CD14-positive monocyte (primary cell): ENCODE measurements at regions not wholly inside any gene's neighbourhood (a gene's known extent, or its start where the extent isn't known, plus 50 kb on each side); places are given as distances from the start of the nearest gene placed in this dataset.

Experiments
- DNase-seq, 3 donors: peaks; one replicate each; pipeline ENCODE4 v3.0.0-alpha.2; 2011 to 2022
- H2AFZ ChIP-seq: 2 replicates; pipeline ENCODE4 v1.6.0; 2012; ENCODE audit warnings: mild to moderate bottlenecking, low read depth, low read length, inconsistent platforms; ENCODE audit not compliant: insufficient read depth, poor library complexity, severe bottlenecking
- H3K27ac ChIP-seq, 2 donors: 1 replicate in 1 of 2; 2 replicates in 1 of 2; pipeline ENCODE4 v1.5.1; 2012 to 2013; ENCODE audit warnings: low read length in 2 of 2, control low read depth in 1 of 2, inconsistent platforms in 1 of 2, low read depth in 1 of 2, mild to moderate bottlenecking in 1 of 2
- H3K27me3 ChIP-seq, 2 donors: one replicate each; pipeline versions ENCODE4 v1.6.0 to v1.6.1; 2011 to 2013; ENCODE audit warnings: low read length in 2 of 2; ENCODE audit not compliant: control insufficient read depth in 2 of 2, insufficient read depth in 2 of 2
- H3K36me3 ChIP-seq, 2 donors: replicated peaks in 1 of 2; 1 replicate in 1 of 2; 2 replicates in 1 of 2; pipeline versions ENCODE4 v1.5.1 to v1.6.1; 2012 to 2013; ENCODE audit warnings: low read length in 2 of 2, control low read depth in 1 of 2, inconsistent platforms in 1 of 2, mild to moderate bottlenecking in 1 of 2; ENCODE audit not compliant: insufficient read depth in 2 of 2, control insufficient read depth in 1 of 2
- H3K4me1 ChIP-seq, 2 donors: 1 replicate in 1 of 2; 2 replicates in 1 of 2; pipeline versions ENCODE4 v1.5.1 to v1.6.1; 2012 to 2013; ENCODE audit warnings: low read length in 2 of 2, control low read depth in 1 of 2, inconsistent platforms in 1 of 2, mild to moderate bottlenecking in 1 of 2, moderate library complexity in 1 of 2; ENCODE audit not compliant: insufficient read depth in 2 of 2, control insufficient read depth in 1 of 2
- H3K4me2 ChIP-seq: replicated peaks from 2 replicates; pipeline ENCODE3; 2012; ENCODE audit warnings: low read length, moderate library complexity, mild to moderate bottlenecking; ENCODE audit not compliant: poor library complexity, severe bottlenecking; ENCODE audit errors: extremely low read depth
- H3K4me3 ChIP-seq, 3 experiments: fragments of 200-600 bp in 1 of 3; sonication (generic) in 1 of 3; replicated peaks in 1 of 3; 1 replicate in 2 of 3; 2 replicates in 1 of 3; pipeline ENCODE4 v1.5.1; 2011 to 2013; ENCODE audit warnings: low read length in 3 of 3, mild to moderate bottlenecking in 3 of 3, control low read depth in 2 of 3, low read depth in 2 of 3, inconsistent platforms in 1 of 3, moderate library complexity in 1 of 3
- H3K79me2 ChIP-seq: 2 replicates; pipeline ENCODE4 v1.6.0; 2012; ENCODE audit warnings: mild to moderate bottlenecking, control low read depth, inconsistent platforms, low read length, moderate library complexity; ENCODE audit not compliant: insufficient read depth
- H3K9ac ChIP-seq: 2 replicates; pipeline ENCODE4 v1.6.0; 2017; ENCODE audit warnings: low read length, mild to moderate bottlenecking; ENCODE audit not compliant: insufficient read depth, poor library complexity, severe bottlenecking
- H3K9me3 ChIP-seq, 2 donors: replicated peaks in 1 of 2; 1 replicate in 1 of 2; 2 replicates in 1 of 2; pipeline versions ENCODE4 v1.5.1 to v1.6.1; 2012 to 2013; ENCODE audit warnings: low read length in 2 of 2, control low read depth in 1 of 2; ENCODE audit not compliant: control insufficient read depth in 1 of 2, insufficient read depth in 1 of 2
- H4K20me1 ChIP-seq: 2 replicates; pipeline ENCODE4 v1.6.0; 2012; ENCODE audit warnings: mild to moderate bottlenecking, low read length, control low read depth, moderate library complexity; ENCODE audit not compliant: insufficient read depth
- H3K27ac Mint-ChIP-seq, 7 donors: one replicate each; pipeline ENCODE4 v1.8.0; 2020; ENCODE audit warnings: mild to moderate bottlenecking in 7 of 7, mixed read lengths in 7 of 7, moderate library complexity in 6 of 7, inconsistent platforms in 2 of 7
- H3K27me3 Mint-ChIP-seq, 3 donors: one replicate each; pipeline ENCODE4 v1.8.0; 2021 to 2022; ENCODE audit warnings: low read depth in 3 of 3, mild to moderate bottlenecking in 3 of 3, mixed read lengths in 3 of 3, moderate library complexity in 3 of 3, inconsistent platforms in 1 of 3
- H3K36me3 Mint-ChIP-seq, 2 donors: one replicate each; pipeline ENCODE4 v1.8.0; 2020; ENCODE audit warnings: mixed read lengths in 2 of 2, inconsistent platforms in 1 of 2, mild to moderate bottlenecking in 1 of 2
- H3K4me1 Mint-ChIP-seq: one replicate; pipeline ENCODE4 v1.8.0; 2020; ENCODE audit warnings: mild to moderate bottlenecking, mixed read lengths
- H3K4me3 Mint-ChIP-seq, 2 donors: one replicate each; pipeline ENCODE4 v1.8.0; 2020; ENCODE audit warnings: mild to moderate bottlenecking in 2 of 2, mixed read lengths in 2 of 2, moderate library complexity in 1 of 2
- H3K9me3 Mint-ChIP-seq, 7 donors: one replicate each; pipeline ENCODE4 v1.8.0; 2020 to 2022; ENCODE audit warnings: mixed read lengths in 7 of 7, mild to moderate bottlenecking in 6 of 7, moderate library complexity in 6 of 7, inconsistent platforms in 2 of 7
- WGBS: methylation state at CpG from one replicate; pipeline ENCODE4 v1.1.5; 2013; ENCODE audit warnings: missing lambda C conversion rate; ENCODE audit not compliant: insufficient coverage; 5-methylcytosine and 5-hydroxymethylcytosine counted together
- intact Hi-C, 2 donors: fragments of 100-400 bp; cut with micrococcal nuclease; formaldehyde crosslinking; loops; one replicate each; pipeline versions ENCODE4 v1.15.0 to v1.15.1; 2023
- TF ChIP-seq, protein P1 (sequence below): fragments of 200-600 bp; IDR thresholded peaks from one replicate; pipeline ENCODE4 v1.8.0; 2022; ENCODE audit warnings: antibody characterized with exemption, mild to moderate bottlenecking

DNA sequence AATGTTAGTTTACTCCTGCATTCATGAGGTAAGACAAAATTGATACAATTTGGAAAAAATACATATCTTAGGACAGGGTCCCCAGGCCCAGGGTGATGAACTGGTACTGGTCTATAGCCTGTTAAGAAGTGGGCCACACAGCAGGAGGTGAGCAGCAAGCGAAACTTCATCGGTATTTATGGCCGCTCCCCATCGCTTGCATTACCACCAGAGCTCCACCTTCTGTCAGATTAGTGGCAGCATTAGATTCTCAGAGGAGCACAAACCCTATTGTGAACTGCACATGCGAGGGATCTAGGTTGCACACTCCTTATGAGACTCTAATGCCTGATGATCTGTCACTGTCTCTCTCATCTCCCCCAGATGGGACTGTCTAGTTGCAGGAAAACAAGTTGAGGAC is 880.6 kb downstream of the MCTP2 start:
- 100% methylated on average over 2 of the region's 5 CpGs for WGBS
- Mint-ChIP-seq H3K4me3 (no peak overlapping the region), H3K9me3 (peaks cover 0 to 5% (median 1%) of the 10 kb centered on the region in 7 donors), H3K4me1 (no peaks in the 10 kb centered on the region), H3K27me3 (peaks cover 0 to 2% (median 1%) of the 10 kb centered on the region in 3 donors), H3K27ac (no peak overlapping the region), H3K36me3 (no peaks in the 10 kb centered on the region)
- Histone ChIP-seq H2AFZ (no peak overlapping the region), H3K79me2 (no peaks in the 10 kb centered on the region), H3K4me1 (no peaks in the 10 kb centered on the region), H3K27me3 (no peaks in the 10 kb centered on the region), H4K20me1 (no peaks in the 10 kb centered on the region), H3K27ac (no peak overlapping the region), H3K4me2 (no peak overlapping the region), H3K36me3 (no peaks in the 10 kb centered on the region), H3K9ac (no peak overlapping the region), H3K9me3 (peaks cover 0 to 5% of the 10 kb centered on the region in 2 donors), H3K4me3 (no peak overlapping the region)
- intact Hi-C loops: no loop called here
- TF ChIP-seq, protein P1, sequence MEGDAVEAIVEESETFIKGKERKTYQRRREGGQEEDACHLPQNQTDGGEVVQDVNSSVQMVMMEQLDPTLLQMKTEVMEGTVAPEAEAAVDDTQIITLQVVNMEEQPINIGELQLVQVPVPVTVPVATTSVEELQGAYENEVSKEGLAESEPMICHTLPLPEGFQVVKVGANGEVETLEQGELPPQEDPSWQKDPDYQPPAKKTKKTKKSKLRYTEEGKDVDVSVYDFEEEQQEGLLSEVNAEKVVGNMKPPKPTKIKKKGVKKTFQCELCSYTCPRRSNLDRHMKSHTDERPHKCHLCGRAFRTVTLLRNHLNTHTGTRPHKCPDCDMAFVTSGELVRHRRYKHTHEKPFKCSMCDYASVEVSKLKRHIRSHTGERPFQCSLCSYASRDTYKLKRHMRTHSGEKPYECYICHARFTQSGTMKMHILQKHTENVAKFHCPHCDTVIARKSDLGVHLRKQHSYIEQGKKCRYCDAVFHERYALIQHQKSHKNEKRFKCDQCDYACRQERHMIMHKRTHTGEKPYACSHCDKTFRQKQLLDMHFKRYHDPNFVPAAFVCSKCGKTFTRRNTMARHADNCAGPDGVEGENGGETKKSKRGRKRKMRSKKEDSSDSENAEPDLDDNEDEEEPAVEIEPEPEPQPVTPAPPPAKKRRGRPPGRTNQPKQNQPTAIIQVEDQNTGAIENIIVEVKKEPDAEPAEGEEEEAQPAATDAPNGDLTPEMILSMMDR: no peak
- no peak for DNase-seq

DNA sequence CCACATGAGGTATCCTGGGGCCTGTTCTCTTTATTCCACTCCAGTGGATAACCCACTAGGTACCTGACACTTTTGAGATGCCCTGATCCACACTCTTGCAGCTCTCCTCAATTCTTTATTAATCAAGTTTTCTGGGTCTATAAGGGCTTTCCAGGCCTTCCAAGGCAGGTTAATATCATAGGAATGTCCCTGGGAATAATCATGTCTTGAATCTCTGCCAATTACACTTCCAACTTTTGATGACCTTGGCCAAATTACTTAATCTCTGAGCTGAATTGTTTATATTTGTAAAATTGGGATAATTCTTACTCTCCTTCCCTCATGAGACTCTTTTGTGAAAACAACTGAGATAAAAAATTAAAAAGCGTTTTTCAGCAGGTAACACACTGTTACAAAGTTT is 881.7 kb downstream of the MCTP2 start:
- Histone ChIP-seq H3K79me2 (no peaks in the 10 kb centered on the region), H3K9me3 (peaks cover 0 to 5% of the 10 kb centered on the region in 2 donors), H3K4me3 (no peak overlapping the region), H3K27me3 (no peaks in the 10 kb centered on the region), H2AFZ (no peak overlapping the region), H4K20me1 (no peaks in the 10 kb centered on the region), H3K27ac (no peak overlapping the region), H3K4me2 (no peak overlapping the region), H3K4me1 (no peaks in the 10 kb centered on the region), H3K36me3 (no peaks in the 10 kb centered on the region), H3K9ac (no peak overlapping the region)
- intact Hi-C loops: no loop called here
- TF ChIP-seq, protein P1: no peak
- Mint-ChIP-seq H3K27me3 (peaks cover 0 to 2% (median 2%) of the 10 kb centered on the region in 3 donors), H3K9me3 (peaks cover 0 to 5% (median 1%) of the 10 kb centered on the region in 7 donors), H3K36me3 (no peaks in the 10 kb centered on the region), H3K4me3 (no peak overlapping the region), H3K4me1 (no peaks in the 10 kb centered on the region), H3K27ac (no peak overlapping the region)
- DNase-seq: no peak
- no CpG with 5 or more reads among the region's 1 CpG for WGBS
